ENCODE measurements at regions not wholly inside any gene's neighbourhood (a gene's known extent, or its start where the extent isn't known, plus 50 kb on each side); places are given as distances from the start of the nearest gene placed in this dataset.

DNA sequence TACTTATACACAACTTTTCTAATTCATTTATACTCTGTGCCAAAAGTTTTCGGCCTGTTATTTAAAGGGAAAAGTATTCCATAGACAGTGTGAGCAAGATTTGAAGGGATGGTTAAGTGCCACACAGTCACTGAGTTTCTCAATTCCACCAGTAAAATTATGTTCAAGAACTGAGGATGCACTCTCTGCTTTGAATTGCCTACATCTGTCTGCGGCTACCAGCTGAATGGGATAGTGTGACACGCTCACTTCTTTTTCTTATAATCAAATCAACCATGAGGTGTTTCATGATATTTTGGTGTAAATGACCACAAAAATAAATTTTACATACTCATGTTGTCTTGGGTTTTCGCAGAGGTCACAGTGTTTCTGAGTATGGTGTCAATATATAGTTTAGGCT lies 218.4 kb upstream of the TMEM161B start:
- DNase-seq (ENCODE audit: low spot score): no peak

GRCh38 chr5:88486431-88486830 lies 217.8 kb upstream of the TMEM161B start:
- no peak for DNase-seq (ENCODE audit: low spot score)

DNA sequence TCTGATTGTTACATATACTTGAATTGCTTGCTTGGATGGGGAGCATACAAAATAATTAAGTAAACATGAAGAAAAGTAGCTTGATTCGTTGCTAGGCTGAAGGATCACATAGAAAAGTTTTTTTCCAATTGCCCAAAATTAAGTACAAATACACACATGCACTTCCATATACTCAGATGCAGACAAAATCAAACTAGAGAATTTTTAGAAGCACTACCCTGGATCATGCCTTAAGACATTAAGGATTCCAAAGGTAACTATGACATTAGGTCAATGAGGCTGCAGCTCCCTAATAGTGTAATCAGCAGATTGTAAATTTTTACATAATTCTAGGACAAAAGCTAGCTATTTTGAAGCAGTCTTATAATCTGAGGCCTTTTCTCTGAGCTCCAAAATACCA lies 216.9 kb upstream of the TMEM161B start:
- no peak for DNase-seq (ENCODE audit: low spot score)

DNA sequence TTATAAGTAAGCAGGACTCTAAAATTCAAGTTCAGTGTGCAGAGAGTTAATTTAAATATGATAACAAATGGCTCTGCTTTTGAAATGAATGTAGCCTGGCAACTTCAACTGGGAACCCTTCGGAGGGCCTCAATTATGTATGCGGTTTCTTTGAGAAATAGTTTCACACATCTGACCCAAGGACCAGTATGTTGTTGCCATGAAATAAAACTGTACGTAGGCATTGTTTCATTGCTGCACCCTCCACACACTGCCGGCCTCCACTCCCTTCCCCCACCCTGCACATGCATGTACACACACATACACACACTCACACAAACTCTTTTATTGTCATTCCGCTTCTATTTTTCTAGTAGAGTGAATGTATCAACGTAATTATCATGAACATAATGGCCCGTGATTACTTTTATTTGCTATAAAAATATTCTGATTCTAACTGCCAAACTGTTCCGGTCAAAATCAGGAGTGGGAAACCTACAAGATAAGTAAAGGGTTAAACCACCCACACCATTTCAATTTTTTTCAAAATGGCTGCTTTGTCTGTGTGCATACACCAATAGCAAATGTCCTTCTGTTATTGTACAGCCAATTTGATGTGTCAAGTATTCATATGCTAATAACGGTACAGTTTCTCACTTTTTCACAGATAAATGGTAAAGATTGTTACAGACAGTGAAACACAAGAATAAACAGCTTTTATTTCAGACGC lies 215.5 kb upstream of the TMEM161B start:
- DNase-seq (ENCODE audit: low spot score): no peak

DNA sequence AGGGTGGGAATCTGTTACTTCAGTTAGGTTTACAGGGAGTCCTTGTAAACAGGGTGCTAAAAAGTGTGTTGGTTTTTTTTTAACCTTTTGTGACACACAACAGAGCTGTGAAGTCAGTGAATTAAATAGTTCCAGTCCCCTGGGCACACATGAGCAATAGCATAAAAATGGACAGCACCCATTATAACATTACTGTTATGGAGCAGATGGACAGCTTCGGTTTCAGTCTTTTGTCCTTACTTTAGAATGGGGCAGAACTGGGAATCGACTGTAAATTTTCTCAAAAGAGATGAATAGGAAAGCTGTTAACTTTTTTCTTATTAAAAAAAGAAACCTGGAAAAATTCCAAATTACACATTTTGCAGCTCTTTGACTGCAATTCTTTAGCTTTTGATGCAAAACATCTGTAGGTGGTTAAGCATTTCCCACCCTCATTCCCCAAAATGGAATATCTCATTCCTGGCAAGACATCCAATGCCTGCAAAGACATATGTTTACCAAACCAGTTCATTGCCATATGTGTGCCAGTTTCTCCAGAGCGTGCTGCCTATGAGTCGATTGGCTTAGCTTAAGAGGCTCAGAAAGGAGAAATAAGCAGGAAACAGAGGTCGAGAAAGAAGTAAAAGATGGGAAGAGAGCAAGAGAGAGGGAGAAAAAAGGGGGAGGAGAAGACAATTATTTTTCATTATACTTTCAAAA lies 212.3 kb upstream of the TMEM161B start:
- no peak for DNase-seq (ENCODE audit: low spot score)

DNA sequence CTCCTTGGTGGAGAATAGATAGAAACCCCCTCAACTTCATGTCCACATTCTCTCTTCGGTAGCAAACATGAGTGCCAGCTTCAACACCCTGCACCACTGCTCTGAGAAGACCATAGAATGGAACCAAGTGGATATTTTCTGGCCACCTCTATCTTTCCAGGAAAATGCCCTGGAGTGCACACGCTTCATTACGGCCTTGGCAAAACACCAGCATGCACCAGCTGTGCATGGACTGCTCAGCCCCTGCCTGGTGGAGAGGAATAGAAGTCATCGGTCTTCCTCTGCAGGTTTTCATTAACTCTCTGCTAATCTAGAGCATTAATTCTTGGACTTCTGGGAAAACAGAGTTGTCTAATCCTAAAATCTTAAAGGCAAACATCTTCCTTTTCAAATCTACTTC lies 211.6 kb upstream of the TMEM161B start:
- no peak for DNase-seq (ENCODE audit: low spot score)

- DNase-seq (ENCODE audit: low spot score): no peak
Measured at GRCh38 chr5:88474574-88474973, 205.9 kb upstream of the TMEM161B start.

GRCh38 chr5:88470745-88471144 lies 202.1 kb upstream of the TMEM161B start:
- no peak for DNase-seq (ENCODE audit: low spot score)

GRCh38 chr5:88459971-88460370 lies 191.3 kb upstream of the TMEM161B start:
- DNase-seq (ENCODE audit: low spot score): no peak

DNA sequence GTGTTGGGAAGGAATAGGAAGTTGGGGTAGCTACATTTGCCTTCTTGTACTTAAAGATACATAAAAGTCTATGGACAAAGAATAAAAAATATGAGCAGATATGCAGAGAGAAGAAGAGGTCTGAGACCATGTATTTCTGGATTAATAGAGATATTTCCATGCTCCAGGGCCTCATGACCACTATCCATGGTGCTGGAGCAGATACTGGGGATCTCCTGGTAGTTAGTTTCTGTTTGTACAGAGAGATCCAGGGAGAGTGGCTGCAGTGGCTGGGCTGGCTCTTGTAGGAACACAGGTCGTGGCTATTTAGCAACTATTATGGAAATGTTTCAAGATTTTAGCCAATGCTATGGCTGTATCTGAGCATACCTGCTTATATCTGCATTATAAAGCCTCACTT lies 184.2 kb upstream of the TMEM161B start:
- DNase-seq (ENCODE audit: low spot score): no peak

DNA sequence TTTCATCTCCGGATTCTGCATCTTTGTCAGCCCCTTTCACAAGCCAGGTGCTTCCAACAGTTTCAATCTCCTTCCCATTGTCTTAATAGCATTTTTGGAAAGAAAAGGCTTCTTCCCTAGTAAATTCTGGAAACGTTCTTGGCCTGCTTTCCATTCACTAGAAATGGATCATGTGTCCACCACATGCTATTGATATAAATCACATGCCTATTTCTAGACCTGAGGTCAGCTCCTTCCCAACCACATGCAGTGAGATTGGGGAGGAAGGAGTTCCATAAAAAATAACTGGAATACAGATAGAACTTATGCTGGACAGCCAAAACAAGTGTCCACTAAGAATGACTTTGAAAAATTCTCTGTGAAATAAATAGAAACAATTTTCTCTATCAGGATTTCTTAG lies 181.6 kb upstream of the TMEM161B start:
- DNase-seq (ENCODE audit: low spot score): no peak

- no peak for DNase-seq (ENCODE audit: low spot score)
Measured at GRCh38 chr5:88438006-88438405, 169.4 kb upstream of the TMEM161B start.

DNA sequence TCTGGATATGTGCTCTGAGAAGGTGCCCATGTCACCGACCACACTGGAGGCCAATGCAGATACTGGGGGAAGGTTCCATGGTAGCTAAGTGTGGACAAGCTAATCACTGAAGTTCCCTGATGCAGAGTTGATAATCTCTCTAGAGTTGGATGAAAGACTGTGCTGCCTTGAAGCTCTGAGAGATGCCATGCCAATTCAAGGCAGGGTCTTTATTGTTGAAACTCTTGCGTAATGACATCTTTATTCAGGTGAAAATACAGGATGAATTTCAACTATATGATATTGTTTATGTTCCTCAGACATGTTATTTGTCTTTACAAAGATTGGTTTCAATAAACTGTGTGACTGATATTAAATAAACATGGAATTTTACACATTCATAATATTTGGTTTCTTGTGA lies 167.6 kb upstream of the TMEM161B start:
- DNase-seq (ENCODE audit: low spot score): no peak

DNA sequence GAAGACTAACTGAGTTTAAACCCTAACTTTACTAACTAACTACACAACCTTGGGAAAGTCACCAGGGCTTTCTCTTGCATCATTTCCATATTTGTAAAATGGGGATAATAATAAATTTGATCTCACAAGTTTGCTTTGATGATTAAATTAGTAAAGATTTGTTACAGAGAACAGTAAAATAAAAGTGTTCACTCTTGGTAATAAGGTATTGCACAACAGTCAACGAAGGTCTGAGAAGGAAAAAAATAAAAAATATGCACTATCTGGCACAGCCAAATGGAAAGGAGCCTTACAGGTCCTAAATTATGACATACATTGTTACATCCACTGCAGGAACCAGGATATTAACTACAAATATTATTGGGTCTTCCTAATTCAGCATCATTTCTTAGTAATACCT lies 160.0 kb upstream of the TMEM161B start:
- no peak for DNase-seq (ENCODE audit: low spot score)

- DNase-seq (ENCODE audit: low spot score): no peak
Measured at GRCh38 chr5:88426441-88426840, 157.8 kb upstream of the TMEM161B start.

- DNase-seq (ENCODE audit: low spot score): no peak
Measured at GRCh38 chr5:88425124-88425523, 156.5 kb upstream of the TMEM161B start.

GRCh38 chr5:88419931-88420330 lies 151.3 kb upstream of the TMEM161B start:
- DNase-seq (ENCODE audit: low spot score): no peak

GRCh38 chr5:88407341-88407740 lies 138.7 kb upstream of the TMEM161B start:
- DNase-seq (ENCODE audit: low spot score): no peak

GRCh38 chr5:88405783-88406182 lies 137.1 kb upstream of the TMEM161B start:
- DNase-seq (ENCODE audit: low spot score): no peak

GRCh38 chr5:88404405-88404804 lies 135.8 kb upstream of the TMEM161B start:
- no peak for DNase-seq (ENCODE audit: low spot score)

DNA sequence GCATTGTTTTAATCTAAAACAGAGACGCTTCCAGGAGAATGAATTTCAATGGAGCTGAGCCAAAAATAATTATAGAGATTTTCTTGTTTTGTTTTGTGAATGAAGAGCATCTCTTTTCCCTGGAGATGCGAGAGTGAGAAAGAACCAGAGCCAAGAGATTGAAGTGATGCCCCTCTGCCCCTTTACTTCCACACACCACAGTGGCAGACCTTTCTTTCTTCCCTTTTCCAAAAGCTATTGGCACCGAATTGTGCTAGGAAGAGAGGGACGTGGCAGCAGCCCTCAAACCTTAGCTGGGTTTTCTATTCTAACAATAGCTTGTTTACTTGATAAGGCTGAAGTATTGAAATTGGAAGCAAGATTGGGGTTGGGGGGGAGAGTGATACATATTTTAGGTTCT lies 133.0 kb upstream of the TMEM161B start:
- DNase-seq (ENCODE audit: low spot score): no peak

- no peak for DNase-seq (ENCODE audit: low spot score)
Measured at GRCh38 chr5:88401228-88401627, 132.6 kb upstream of the TMEM161B start.

DNA sequence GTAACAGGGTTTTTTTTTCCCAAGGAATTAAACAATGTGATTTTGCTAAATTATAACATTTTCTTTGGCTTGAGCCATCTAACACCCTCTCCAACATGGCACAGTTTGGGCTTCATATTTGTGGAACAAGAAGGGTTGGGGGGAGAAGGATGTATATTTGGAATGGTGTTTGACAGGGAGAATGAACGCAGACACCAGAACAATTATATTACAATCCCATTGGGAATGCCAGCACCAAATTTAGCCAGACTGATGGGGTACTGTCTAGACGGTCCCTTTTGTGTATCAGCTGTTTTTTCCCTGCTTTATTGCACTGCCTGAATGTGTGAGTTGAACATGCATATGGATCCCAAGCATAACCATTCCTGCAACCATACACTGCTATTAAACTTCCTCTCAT lies 130.9 kb upstream of the TMEM161B start:
- DNase-seq (ENCODE audit: low spot score): no peak

DNA sequence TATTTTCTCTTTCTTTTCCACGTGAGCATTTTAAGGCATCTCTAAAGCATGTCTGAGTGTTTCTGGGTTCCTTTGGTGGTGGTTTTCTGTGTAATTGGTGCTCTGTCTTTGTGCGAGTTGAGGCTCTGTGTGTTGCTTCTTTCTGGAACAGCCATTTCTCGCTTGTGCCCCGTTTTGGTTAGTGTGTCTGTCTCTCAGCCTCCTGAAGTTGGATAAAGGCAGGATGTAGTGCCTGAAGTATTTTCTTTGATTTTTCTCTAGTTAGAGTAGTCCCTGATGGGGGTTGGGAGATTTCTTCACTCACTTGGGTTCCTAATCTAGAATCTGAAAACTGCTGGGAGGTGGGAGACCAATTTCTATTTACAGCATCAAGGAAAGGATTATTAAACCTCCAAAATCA lies 129.7 kb upstream of the TMEM161B start:
- no peak for DNase-seq (ENCODE audit: low spot score)

All from LoVo (cell line).